ENCODE measurements at regions not wholly inside any gene's neighbourhood (a gene's known extent, or its start where the extent isn't known, plus 50 kb on each side); places are given as distances from the start of the nearest gene placed in this dataset.

DNA sequence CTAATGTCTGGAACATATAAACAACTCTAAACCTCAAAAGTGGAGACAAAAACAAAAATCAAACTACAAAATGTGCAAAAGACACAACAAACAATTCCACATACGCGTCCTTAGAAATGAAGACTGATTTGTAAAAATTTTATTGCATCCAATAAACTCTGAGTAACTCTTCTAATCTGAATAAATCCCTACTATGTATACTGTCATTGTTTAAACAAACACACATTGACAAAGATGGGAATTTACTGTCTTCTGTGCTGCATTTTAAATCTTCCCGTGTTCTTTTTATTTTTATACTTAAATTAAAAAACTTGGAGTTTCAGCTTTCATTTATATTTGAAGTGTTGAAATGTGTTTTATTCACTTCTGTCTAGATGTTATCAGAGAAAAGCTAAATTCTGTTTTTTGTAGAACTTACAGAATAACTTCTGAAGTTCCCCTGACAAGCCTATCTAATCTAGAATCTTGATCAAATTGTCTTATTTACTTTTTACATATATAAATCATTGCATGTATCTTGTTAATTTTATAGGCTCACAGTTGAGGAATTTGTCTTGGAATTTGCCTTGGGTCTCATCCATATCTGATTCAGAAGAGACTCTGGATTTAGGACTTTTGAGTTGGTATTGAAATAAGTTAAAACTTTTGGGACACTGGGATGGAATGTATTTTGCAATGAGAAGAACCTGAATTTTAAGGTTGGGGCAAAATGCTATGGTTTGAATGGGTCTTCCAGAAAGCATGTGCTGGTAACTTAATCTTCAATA, 2064.4 kb upstream of the C9orf72 start:
- Histone ChIP-seq H3K9me3 (ENCODE audit: insufficient read depth in 2 of 2, low read depth in 1 of 2, low read length in 1 of 2) (no peaks in the 10 kb centered on the region), H3K14ac (ENCODE audit: insufficient read length) (no peak overlapping the region), H3K27me3 (replicated peaks in 1 of 4; ENCODE audit: control insufficient read depth in 3 of 4, extremely low read depth in 1 of 4, insufficient read depth in 3 of 4, low read length in 3 of 4) (no peaks in the 10 kb centered on the region), H4K5ac (ENCODE audit: insufficient read length, low read depth, low read length) (no peak overlapping the region), H2BK20ac (ENCODE audit: low read length) (no peak overlapping the region), H2BK12ac (ENCODE audit: low read depth, low read length) (no peak overlapping the region), H3K18ac (ENCODE audit: extremely low read depth, low read length) (no peak overlapping the region), H3K9ac (replicated peaks in 1 of 4; ENCODE audit: extremely low read depth in 1 of 4, low read depth in 3 of 4, low read length in 3 of 4) (no peak overlapping the region), H2BK5ac (ENCODE audit: low read depth, low read length) (no peak overlapping the region), H3K23ac (ENCODE audit: insufficient read length) (no peak overlapping the region), H3K79me1 (ENCODE audit: low read depth, low read length) (no peaks in the 10 kb centered on the region), H3K79me2 (ENCODE audit: control insufficient read depth in 1 of 2, insufficient read depth in 2 of 2, low read length in 2 of 2) (no peaks in the 10 kb centered on the region), H3K56ac (replicated peaks; ENCODE audit: insufficient read length, low read depth, low read length) (no peak overlapping the region), H3K23me2 (ENCODE audit: low read depth, low read length) (no peaks in the 10 kb centered on the region), H3K4me2 (ENCODE audit: insufficient read depth in 1 of 2, low read depth in 2 of 2, low read length in 2 of 2) (no peak overlapping the region), H2BK15ac (ENCODE audit: low read length) (no peak overlapping the region), H3K36me3 (ENCODE audit: control insufficient read depth in 2 of 4, insufficient read depth in 4 of 4, low read length in 3 of 4) (no peaks in the 10 kb centered on the region), H3K4me1 (replicated peaks in 1 of 4; ENCODE audit: control insufficient read depth in 3 of 4, insufficient read depth in 4 of 4, low read length in 3 of 4) (no peaks in the 10 kb centered on the region), H4K8ac (ENCODE audit: extremely low read depth, insufficient read depth, low read length) (no peak overlapping the region), H2AFZ (ENCODE audit: low read length) (no peak overlapping the region), H4K20me1 (replicated peaks in 1 of 2; ENCODE audit: control insufficient read depth in 1 of 2, insufficient read depth in 2 of 2, low read length in 2 of 2) (no peaks in the 10 kb centered on the region), H3K4me3 (ENCODE audit: extremely low read depth in 1 of 4, insufficient read depth in 2 of 4, low read depth in 3 of 4, low read length in 4 of 4) (no peak overlapping the region), H3K4ac (replicated peaks; ENCODE audit: insufficient read length, low read depth, low read length) (no peak overlapping the region), H2BK120ac (replicated peaks; ENCODE audit: low read depth, low read length) (no peak overlapping the region), H3K27ac (ENCODE audit: low read depth, low read length) (no peak overlapping the region), H2AK5ac (ENCODE audit: low read depth, low read length) (no peak overlapping the region), H4K91ac (replicated peaks; ENCODE audit: insufficient read length, low read length) (no peak overlapping the region)
- WGBS, 2 experiments (ENCODE audit: extremely low coverage in 1 of 2, insufficient coverage in 1 of 2, insufficient read length in 1 of 2, insufficient replicate concordance in 2 of 2, low coverage in 1 of 2, low lambda C conversion rate in 2 of 2, missing lambda C conversion rate in 1 of 2): 97% methylated on average over 3 of the region's 3 CpGs; no CpG with 5 or more reads in 1 of the 2 experiments
- DNase-seq (ENCODE audit: low read depth in 1 of 2, low spot score in 2 of 2): no peak
- ChIA-PET CTCF (ENCODE audit: partially characterized antibody) (interaction anchor here (0.6 kb wide), 1 partner anchor 1321 kb away, joined by 3 read pairs; no protein-coding TSS in a partner anchor), POLR2A (ENCODE audit: partially characterized antibody) (no interaction called here)
- FAIRE-seq: no peak
- TF ChIP-seq EZH2 (IDR thresholded peaks at IDR 0.05; ENCODE audit: low read depth, low read length, severe bottlenecking) (no peak), JUN (IDR thresholded peaks at IDR 0.05; ENCODE audit: low read depth, low read length) (no peak), TEAD4 (IDR thresholded peaks at IDR 0.05; ENCODE audit: low read depth, low read length) (no peak), CEBPB (IDR thresholded peaks at IDR 0.05; ENCODE audit: low read depth, low read length) (no peak), POU5F1 (IDR thresholded peaks at IDR 0.05; ENCODE audit: low read depth, low read length) (no peak), CREB1 (IDR thresholded peaks at IDR 0.05) (no peak), GABPA (IDR thresholded peaks at IDR 0.05; ENCODE audit: borderline replicate concordance, insufficient read depth, low read length) (no peak), BACH1 (IDR thresholded peaks at IDR 0.05; ENCODE audit: low read length) (no peak), FOSL1 (IDR thresholded peaks at IDR 0.05; ENCODE audit: insufficient read depth, low read depth, low read length) (no peak), KDM4A (IDR thresholded peaks at IDR 0.05; ENCODE audit: low read depth, low read length, severe bottlenecking) (no peak), ZNF274 (IDR thresholded peaks at IDR 0.05; ENCODE audit: borderline replicate concordance, extremely low read depth, low read length) (no peak)
- TF ChIP-seq, protein P1, sequence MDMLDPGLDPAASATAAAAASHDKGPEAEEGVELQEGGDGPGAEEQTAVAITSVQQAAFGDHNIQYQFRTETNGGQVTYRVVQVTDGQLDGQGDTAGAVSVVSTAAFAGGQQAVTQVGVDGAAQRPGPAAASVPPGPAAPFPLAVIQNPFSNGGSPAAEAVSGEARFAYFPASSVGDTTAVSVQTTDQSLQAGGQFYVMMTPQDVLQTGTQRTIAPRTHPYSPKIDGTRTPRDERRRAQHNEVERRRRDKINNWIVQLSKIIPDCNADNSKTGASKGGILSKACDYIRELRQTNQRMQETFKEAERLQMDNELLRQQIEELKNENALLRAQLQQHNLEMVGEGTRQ (IDR thresholded peaks at IDR 0.05; ENCODE audit: low read length): no peak
